ENCODE measurements at regions not wholly inside any gene's neighbourhood (a gene's known extent, or its start where the extent isn't known, plus 50 kb on each side); places are given as distances from the start of the nearest gene placed in this dataset.

DNA sequence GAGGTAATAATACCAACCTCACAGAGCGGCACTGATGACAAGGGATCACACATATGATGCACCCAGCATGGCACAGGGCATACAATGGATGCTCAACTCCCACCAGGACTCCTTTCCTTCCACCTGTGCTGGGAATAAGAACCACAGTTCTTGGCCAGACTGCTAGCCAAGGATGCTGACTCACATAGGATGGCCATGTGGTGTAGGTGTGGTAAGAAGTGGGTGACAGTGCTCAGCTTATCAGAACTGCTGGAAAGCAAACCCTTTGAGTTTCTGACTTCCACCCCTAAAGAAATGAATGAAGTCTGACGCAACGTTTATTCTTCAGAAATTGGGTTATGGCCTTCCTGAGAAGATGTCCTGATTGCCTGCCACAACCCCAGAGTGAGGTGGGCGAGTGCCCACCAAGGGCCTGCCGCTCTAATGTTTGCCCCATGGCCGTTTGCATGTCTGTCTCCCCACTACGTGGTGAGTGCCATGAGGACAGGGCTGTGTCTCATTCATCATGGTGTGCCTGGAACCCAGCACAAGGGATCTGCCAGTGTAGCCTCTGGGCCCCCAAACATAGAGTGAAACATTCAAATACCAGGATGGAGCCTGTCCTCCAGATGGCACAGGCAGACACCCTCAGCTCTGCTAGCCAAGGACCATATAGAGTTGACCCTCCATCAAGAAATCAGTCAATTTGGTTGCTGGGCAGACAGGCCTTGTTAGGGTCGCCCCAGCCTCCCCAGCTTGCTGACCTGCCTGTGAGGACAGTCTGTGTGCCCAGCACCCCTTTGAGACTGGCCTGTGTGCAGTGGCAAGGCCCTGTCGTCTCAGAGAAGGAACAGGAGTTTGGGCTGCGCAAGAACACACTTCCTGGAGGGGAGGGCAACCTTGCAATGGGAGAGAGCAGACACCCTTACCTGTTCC is 57.6 kb upstream of the SLCO2A1 start:
- in situ Hi-C loops (cut with MboI) (no loop called here), intact Hi-C loops (cut with micrococcal nuclease; ENCODE audit: unreplicated experiment) (no loop called here)
- no peak overlapping the region for H3K9ac ChIP-seq (ENCODE audit: control insufficient read depth, insufficient read depth, low read length)
- FAIRE-seq (no peak), ATAC-seq (no peak), DNase-seq (ENCODE audit: low read depth, low spot score) (no peak)
- ChIA-PET CTCF (no interaction called here), POLR2A (no interaction called here), SMC1A (ENCODE audit: uncharacterized antibody, unreplicated experiment) (no interaction called here), RAD21 (ENCODE audit: unreplicated experiment) (no interaction called here)
- no peaks in the 10 kb centered on the region for H4K20me1 ChIP-seq (ENCODE audit: control insufficient read depth, insufficient read depth)
- no peaks in the 10 kb centered on the region for H3K79me2 ChIP-seq (ENCODE audit: control insufficient read depth, insufficient read depth, low read length)
- H3K27me3 ChIP-seq (replicated peaks in 1 of 2; ENCODE audit: control insufficient read depth in 2 of 2, insufficient read depth in 2 of 2, low read length in 1 of 2), result no peaks in the 10 kb centered on the region
- TF ChIP-seq HCFC1 (IDR thresholded peaks at IDR 0.05; ENCODE audit: low read length) (no peak), RBBP5 (conservative IDR thresholded peaks at IDR 0.05) (no peak), ZNF217 (IDR thresholded peaks at IDR 0.05) (no peak), SUPT20H (IDR thresholded peaks at IDR 0.05; ENCODE audit: borderline replicate concordance, control insufficient read depth, low read depth, low read length) (no peak), NFYB (IDR thresholded peaks at IDR 0.05; ENCODE audit: insufficient read depth, low read depth, low read length) (no peak), MTA2 (IDR thresholded peaks at IDR 0.05; ENCODE audit: low read depth) (no peak), STAT1 (conservative IDR thresholded peaks at IDR 0.05) (no peak), EGR1 (IDR thresholded peaks at IDR 0.05; ENCODE audit: borderline replicate concordance in 1 of 2, low read depth in 2 of 2, low read length in 2 of 2) (no peak), POU2F2 (IDR thresholded peaks at IDR 0.05; ENCODE audit: borderline replicate concordance, low read depth, low read length) (no peak), SUZ12 (IDR thresholded peaks at IDR 0.05; ENCODE audit: unreplicated experiment) (no peak), MEF2B (IDR thresholded peaks at IDR 0.05; ENCODE audit: partially characterized antibody, poor library complexity, severe bottlenecking) (no peak), CHD1 (IDR thresholded peaks at IDR 0.05; ENCODE audit: low read depth, low read length) (no peak), GABPA (IDR thresholded peaks at IDR 0.05; ENCODE audit: low read depth) (no peak)
- TF ChIP-seq, protein P1, sequence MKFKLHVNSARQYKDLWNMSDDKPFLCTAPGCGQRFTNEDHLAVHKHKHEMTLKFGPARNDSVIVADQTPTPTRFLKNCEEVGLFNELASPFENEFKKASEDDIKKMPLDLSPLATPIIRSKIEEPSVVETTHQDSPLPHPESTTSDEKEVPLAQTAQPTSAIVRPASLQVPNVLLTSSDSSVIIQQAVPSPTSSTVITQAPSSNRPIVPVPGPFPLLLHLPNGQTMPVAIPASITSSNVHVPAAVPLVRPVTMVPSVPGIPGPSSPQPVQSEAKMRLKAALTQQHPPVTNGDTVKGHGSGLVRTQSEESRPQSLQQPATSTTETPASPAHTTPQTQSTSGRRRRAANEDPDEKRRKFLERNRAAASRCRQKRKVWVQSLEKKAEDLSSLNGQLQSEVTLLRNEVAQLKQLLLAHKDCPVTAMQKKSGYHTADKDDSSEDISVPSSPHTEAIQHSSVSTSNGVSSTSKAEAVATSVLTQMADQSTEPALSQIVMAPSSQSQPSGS (IDR thresholded peaks at IDR 0.05; ENCODE audit: low read length), result no peak
- TF ChIP-seq, protein P2, sequence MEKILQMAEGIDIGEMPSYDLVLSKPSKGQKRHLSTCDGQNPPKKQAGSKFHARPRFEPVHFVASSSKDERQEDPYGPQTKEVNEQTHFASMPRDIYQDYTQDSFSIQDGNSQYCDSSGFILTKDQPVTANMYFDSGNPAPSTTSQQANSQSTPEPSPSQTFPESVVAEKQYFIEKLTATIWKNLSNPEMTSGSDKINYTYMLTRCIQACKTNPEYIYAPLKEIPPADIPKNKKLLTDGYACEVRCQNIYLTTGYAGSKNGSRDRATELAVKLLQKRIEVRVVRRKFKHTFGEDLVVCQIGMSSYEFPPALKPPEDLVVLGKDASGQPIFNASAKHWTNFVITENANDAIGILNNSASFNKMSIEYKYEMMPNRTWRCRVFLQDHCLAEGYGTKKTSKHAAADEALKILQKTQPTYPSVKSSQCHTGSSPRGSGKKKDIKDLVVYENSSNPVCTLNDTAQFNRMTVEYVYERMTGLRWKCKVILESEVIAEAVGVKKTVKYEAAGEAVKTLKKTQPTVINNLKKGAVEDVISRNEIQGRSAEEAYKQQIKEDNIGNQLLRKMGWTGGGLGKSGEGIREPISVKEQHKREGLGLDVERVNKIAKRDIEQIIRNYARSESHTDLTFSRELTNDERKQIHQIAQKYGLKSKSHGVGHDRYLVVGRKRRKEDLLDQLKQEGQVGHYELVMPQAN (conservative IDR thresholded peaks at IDR 0.05), result no peak
- H3K4me1 ChIP-seq (ENCODE audit: control insufficient read depth, insufficient read depth, low read length), result no peaks in the 10 kb centered on the region
- H3K27ac ChIP-seq (ENCODE audit: control insufficient read depth, insufficient read depth), result no peak overlapping the region
- WGBS (ENCODE audit: insufficient coverage, insufficient replicate concordance, low lambda C conversion rate, missing lambda C conversion rate), result 30% methylated on average over 10 of the region's 10 CpGs
- BruUV-seq (replicated peaks), result no TSS peak
- H3K4me2 ChIP-seq (ENCODE audit: control insufficient read depth, insufficient read depth), result no peak overlapping the region
- H3K9me3 ChIP-seq (replicated peaks; ENCODE audit: control insufficient read depth, insufficient read depth, low read length), result no peaks in the 10 kb centered on the region
- H3K4me3 ChIP-seq, result no peak overlapping the region
- no peak overlapping the region for H2AFZ ChIP-seq (ENCODE audit: control insufficient read depth, low read depth, low read length)
- no peaks in the 10 kb centered on the region for H3K36me3 ChIP-seq (ENCODE audit: control insufficient read depth in 2 of 2, insufficient read depth in 2 of 2, low read length in 1 of 2)
